ENCODE measurements at regions not wholly inside any gene's neighbourhood (a gene's known extent, or its start where the extent isn't known, plus 50 kb on each side); places are given as distances from the start of the nearest gene placed in this dataset.

- CTCF ChIA-PET: no interaction called here
- no peaks in the 10 kb centered on the region for H3K27me3 Mint-ChIP-seq
- no peak for ATAC-seq
- no peak for DNase-seq
- H3K27ac Mint-ChIP-seq: no peak overlapping the region
- H3K36me3 Mint-ChIP-seq: no peaks in the 10 kb centered on the region
- H3K4me3 Mint-ChIP-seq: no peak overlapping the region
- H3K4me1 Mint-ChIP-seq: no peaks in the 10 kb centered on the region
- H3K9me3 Mint-ChIP-seq (ENCODE audit: low read depth): no peaks in the 10 kb centered on the region
Measured at GRCh38 chr9:135243201-135244190, 156.0 kb downstream of the OLFM1 start.

- no peaks in the 10 kb centered on the region for H3K4me1 Mint-ChIP-seq
- no peak overlapping the region for H3K27ac Mint-ChIP-seq
- H3K9me3 Mint-ChIP-seq (ENCODE audit: low read depth): no peaks in the 10 kb centered on the region
- H3K36me3 Mint-ChIP-seq: no peaks in the 10 kb centered on the region
- CTCF ChIA-PET: no interaction called here
- no peaks in the 10 kb centered on the region for H3K27me3 Mint-ChIP-seq
- DNase-seq (no peak), ATAC-seq (no peak)
- no peak overlapping the region for H3K4me3 Mint-ChIP-seq
Measured at GRCh38 chr9:135244271-135245221, 157.1 kb downstream of the OLFM1 start.

GRCh38 chr9:135245482-135246247 lies 158.2 kb downstream of the OLFM1 start:
- Mint-ChIP-seq H3K9me3 (ENCODE audit: low read depth) (no peaks in the 10 kb centered on the region), H3K27me3 (no peaks in the 10 kb centered on the region), H3K36me3 (no peaks in the 10 kb centered on the region), H3K4me1 (no peaks in the 10 kb centered on the region), H3K27ac (no peak overlapping the region), H3K4me3 (no peak overlapping the region)
- ATAC-seq (no peak), DNase-seq (no peak)
- CTCF ChIA-PET: no interaction called here

- no peaks in the 10 kb centered on the region for H3K4me1 Mint-ChIP-seq
- no peaks in the 10 kb centered on the region for H3K9me3 Mint-ChIP-seq (ENCODE audit: low read depth)
- CTCF ChIA-PET: no interaction called here
- H3K4me3 Mint-ChIP-seq: no peak overlapping the region
- DNase-seq: no peak
- ATAC-seq: no peak
- H3K27me3 Mint-ChIP-seq: no peaks in the 10 kb centered on the region
- H3K36me3 Mint-ChIP-seq: no peaks in the 10 kb centered on the region
- H3K27ac Mint-ChIP-seq: no peak overlapping the region
Measured at GRCh38 chr9:135246248-135247205, 159.1 kb downstream of the OLFM1 start.

GRCh38 chr9:135247227-135247930 lies 159.9 kb downstream of the OLFM1 start:
- no peak for ATAC-seq
- no peaks in the 10 kb centered on the region for H3K36me3 Mint-ChIP-seq
- no peaks in the 10 kb centered on the region for H3K9me3 Mint-ChIP-seq (ENCODE audit: low read depth)
- H3K4me3 Mint-ChIP-seq: no peak overlapping the region
- no peak for DNase-seq
- H3K27me3 Mint-ChIP-seq: no peaks in the 10 kb centered on the region
- no peak overlapping the region for H3K27ac Mint-ChIP-seq
- CTCF ChIA-PET: no interaction called here
- no peaks in the 10 kb centered on the region for H3K4me1 Mint-ChIP-seq

GRCh38 chr9:135248111-135248510 lies 160.6 kb downstream of the OLFM1 start:
- H3K9me3 Mint-ChIP-seq (ENCODE audit: low read depth): no peaks in the 10 kb centered on the region

GRCh38 chr9:135248721-135249120 lies 161.3 kb downstream of the OLFM1 start:
- Mint-ChIP-seq H3K36me3 (no peaks in the 10 kb centered on the region), H3K27me3 (peaks cover 2% of the 10 kb centered on the region), H3K9me3 (ENCODE audit: low read depth) (no peaks in the 10 kb centered on the region), H3K4me3 (no peak overlapping the region), H3K27ac (no peak overlapping the region), H3K4me1 (no peaks in the 10 kb centered on the region)
- ATAC-seq (no peak), DNase-seq (no peak)
- CTCF ChIA-PET: no interaction called here

More at GRCh38 chr9:135248111-135248510, 160.6 kb downstream of the OLFM1 start:
- no peak for ATAC-seq
- no peaks in the 10 kb centered on the region for H3K36me3 Mint-ChIP-seq
- H3K4me1 Mint-ChIP-seq: no peaks in the 10 kb centered on the region
- CTCF ChIA-PET: no interaction called here
- H3K27ac Mint-ChIP-seq: no peak overlapping the region
- DNase-seq: no peak
- H3K4me3 Mint-ChIP-seq: no peak overlapping the region
- peaks cover 2% of the 10 kb centered on the region for H3K27me3 Mint-ChIP-seq

- Mint-ChIP-seq H3K36me3 (no peaks in the 10 kb centered on the region), H3K27ac (no peak overlapping the region), H3K4me3 (no peak overlapping the region), H3K9me3 (ENCODE audit: low read depth) (no peaks in the 10 kb centered on the region), H3K4me1 (no peaks in the 10 kb centered on the region), H3K27me3 (peaks cover 2% of the 10 kb centered on the region)
- DNase-seq: no peak
- ATAC-seq: no peak
- CTCF ChIA-PET: no interaction called here
Measured at GRCh38 chr9:135249191-135249590, 161.7 kb downstream of the OLFM1 start.

- Mint-ChIP-seq H3K9me3 (ENCODE audit: low read depth) (no peaks in the 10 kb centered on the region), H3K4me1 (no peaks in the 10 kb centered on the region), H3K27me3 (peaks cover 2% of the 10 kb centered on the region), H3K4me3 (no peak overlapping the region), H3K27ac (no peak overlapping the region), H3K36me3 (no peaks in the 10 kb centered on the region)
- CTCF ChIA-PET: no interaction called here
- DNase-seq: no peak
- no peak for ATAC-seq
Measured at GRCh38 chr9:135249711-135250110, 162.2 kb downstream of the OLFM1 start.

GRCh38 chr9:135251331-135251761 lies 163.9 kb downstream of the OLFM1 start:
- ATAC-seq: no peak
- H3K27me3 Mint-ChIP-seq: peaks cover 2% of the 10 kb centered on the region
- no peak overlapping the region for H3K27ac Mint-ChIP-seq
- CTCF ChIA-PET: no interaction called here
- no peaks in the 10 kb centered on the region for H3K4me1 Mint-ChIP-seq
- no peaks in the 10 kb centered on the region for H3K36me3 Mint-ChIP-seq
- DNase-seq: no peak
- H3K9me3 Mint-ChIP-seq (ENCODE audit: low read depth): no peaks in the 10 kb centered on the region
- no peak overlapping the region for H3K4me3 Mint-ChIP-seq

GRCh38 chr9:135251996-135252760 lies 164.7 kb downstream of the OLFM1 start:
- H3K36me3 Mint-ChIP-seq: no peaks in the 10 kb centered on the region
- H3K27me3 Mint-ChIP-seq: peaks cover 2% of the 10 kb centered on the region
- no peaks in the 10 kb centered on the region for H3K4me1 Mint-ChIP-seq
- no peak for ATAC-seq
- CTCF ChIA-PET: no interaction called here
- no peaks in the 10 kb centered on the region for H3K9me3 Mint-ChIP-seq (ENCODE audit: low read depth)
- H3K27ac Mint-ChIP-seq: no peak overlapping the region
- no peak overlapping the region for H3K4me3 Mint-ChIP-seq
- DNase-seq: no peak
